ENCODE measurements at regions not wholly inside any gene's neighbourhood (a gene's known extent, or its start where the extent isn't known, plus 50 kb on each side); places are given as distances from the start of the nearest gene placed in this dataset.

DNA sequence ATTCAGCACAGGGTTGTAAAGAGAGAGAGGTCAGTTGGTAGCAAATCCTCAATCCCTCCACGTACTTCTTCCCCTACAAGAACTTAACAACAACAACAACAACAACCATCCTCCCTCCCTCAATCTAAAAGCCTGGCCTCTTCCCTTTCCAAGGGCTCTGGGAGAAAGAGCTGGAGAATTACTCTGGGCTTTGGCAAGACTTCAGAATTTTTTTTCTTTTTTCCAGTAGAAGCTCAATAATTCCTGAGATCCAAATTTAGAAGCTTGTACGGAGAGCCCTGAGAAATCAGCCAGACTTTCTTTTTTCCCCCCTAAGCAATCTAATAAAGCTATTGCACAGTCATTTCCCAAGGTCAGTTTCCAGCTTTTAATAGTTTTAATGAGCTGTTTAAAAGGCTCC, 95.8 kb upstream of the CACNA2D3 start:
- FAIRE-seq (no peak), DNase-seq (ENCODE audit: insufficient read length, low spot score) (no peak)
- TF ChIP-seq SPI1 (IDR thresholded peaks at IDR 0.05; ENCODE audit: low read depth, low read length) (no peak), TAF1 (IDR thresholded peaks at IDR 0.05; ENCODE audit: low read depth, low read length) (no peak), POLR2AphosphoS5 (IDR thresholded peaks at IDR 0.05; ENCODE audit: low read depth, low read length) (no peak), POLR2A (IDR thresholded peaks at IDR 0.05; ENCODE audit: low read depth, low read length) (no peak), POU2F2 (IDR thresholded peaks at IDR 0.05; ENCODE audit: low read depth, low read length) (no peak), PAX5 (IDR thresholded peaks at IDR 0.05; ENCODE audit: insufficient read depth, low read length, severe bottlenecking) (no peak)

DNA sequence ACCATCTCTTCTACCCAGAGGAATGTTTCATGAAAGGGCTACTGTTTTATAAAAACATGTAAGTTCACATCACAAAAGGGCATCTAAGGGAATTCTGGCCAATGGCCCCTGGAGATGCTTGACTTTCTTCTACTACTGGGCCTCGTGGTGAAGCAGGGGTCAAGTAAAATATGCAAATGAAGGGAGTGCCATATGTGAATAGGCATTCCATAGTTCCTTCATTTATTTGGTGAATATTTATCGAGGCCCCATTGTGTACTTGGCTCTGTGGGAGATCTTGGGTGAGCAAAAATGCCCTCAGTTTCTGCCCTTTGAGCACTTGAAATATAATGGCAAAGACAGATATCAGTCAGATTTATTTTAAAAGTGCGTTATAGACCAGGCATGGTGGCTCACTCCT, 101.3 kb upstream of the CACNA2D3 start:
- no peak for DNase-seq (ENCODE audit: insufficient read length, low spot score)
- FAIRE-seq = no peak
- TF ChIP-seq TAF1 (IDR thresholded peaks at IDR 0.05; ENCODE audit: low read depth, low read length) (no peak), PAX5 (IDR thresholded peaks at IDR 0.05; ENCODE audit: insufficient read depth, low read length, severe bottlenecking) (no peak), POLR2AphosphoS5 (IDR thresholded peaks at IDR 0.05; ENCODE audit: low read depth, low read length) (no peak), POU2F2 (IDR thresholded peaks at IDR 0.05; ENCODE audit: low read depth, low read length) (no peak), SPI1 (IDR thresholded peaks at IDR 0.05; ENCODE audit: low read depth, low read length) (no peak), POLR2A (IDR thresholded peaks at IDR 0.05; ENCODE audit: low read depth, low read length) (no peak)

DNA sequence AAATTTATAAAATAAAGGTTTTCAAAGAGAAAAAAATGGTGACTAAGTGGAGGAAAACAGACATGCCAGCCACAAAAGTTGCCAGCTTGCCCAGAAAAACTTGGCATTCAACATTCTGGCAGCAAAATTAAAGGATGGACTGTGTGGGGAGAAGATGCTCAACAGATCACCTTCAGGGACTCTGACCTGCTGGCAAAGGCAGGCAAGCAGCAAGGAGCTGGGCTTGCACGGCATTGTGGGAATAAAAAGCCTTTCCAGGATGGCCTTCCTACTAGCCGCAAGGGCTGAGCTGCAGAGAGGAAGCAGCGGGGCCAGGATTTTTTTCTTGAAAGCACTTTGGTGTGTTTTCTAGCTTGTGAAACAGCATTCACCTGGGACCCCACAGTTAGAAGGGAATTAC, 101.9 kb upstream of the CACNA2D3 start:
- no peak for DNase-seq (ENCODE audit: insufficient read length, low spot score)
- TF ChIP-seq TAF1 (IDR thresholded peaks at IDR 0.05; ENCODE audit: low read depth, low read length) (no peak), POU2F2 (IDR thresholded peaks at IDR 0.05; ENCODE audit: low read depth, low read length) (no peak), SPI1 (IDR thresholded peaks at IDR 0.05; ENCODE audit: low read depth, low read length) (no peak), POLR2AphosphoS5 (IDR thresholded peaks at IDR 0.05; ENCODE audit: low read depth, low read length) (no peak), POLR2A (IDR thresholded peaks at IDR 0.05; ENCODE audit: low read depth, low read length) (no peak), PAX5 (IDR thresholded peaks at IDR 0.05; ENCODE audit: insufficient read depth, low read length, severe bottlenecking) (no peak)
- no peak for FAIRE-seq

DNA sequence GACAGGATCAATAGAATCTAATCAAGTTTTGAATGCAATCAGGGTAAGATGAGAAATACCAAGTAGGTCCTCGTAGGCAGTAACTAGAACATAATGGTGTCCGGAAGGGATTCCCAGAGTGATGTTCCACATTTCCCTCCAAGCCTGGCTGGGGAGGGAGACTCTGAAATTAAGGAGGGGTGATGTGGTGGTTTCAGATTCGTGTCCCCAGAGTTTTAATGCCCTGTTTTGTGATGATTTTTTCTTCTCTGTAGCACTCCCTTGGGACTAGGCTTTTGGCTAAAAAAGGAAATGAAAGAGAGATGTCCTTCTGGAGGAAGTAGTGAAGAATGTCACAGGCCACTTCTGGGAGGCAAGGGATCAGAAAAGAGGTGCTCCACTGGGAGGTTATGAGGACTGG, 108.3 kb upstream of the CACNA2D3 start:
- FAIRE-seq = no peak
- TF ChIP-seq POLR2AphosphoS5 (IDR thresholded peaks at IDR 0.05; ENCODE audit: low read depth, low read length) (no peak), SPI1 (IDR thresholded peaks at IDR 0.05; ENCODE audit: low read depth, low read length) (no peak), POLR2A (IDR thresholded peaks at IDR 0.05; ENCODE audit: low read depth, low read length) (no peak), TAF1 (IDR thresholded peaks at IDR 0.05; ENCODE audit: low read depth, low read length) (no peak), POU2F2 (IDR thresholded peaks at IDR 0.05; ENCODE audit: low read depth, low read length) (no peak), PAX5 (IDR thresholded peaks at IDR 0.05; ENCODE audit: insufficient read depth, low read length, severe bottlenecking) (no peak)

DNA sequence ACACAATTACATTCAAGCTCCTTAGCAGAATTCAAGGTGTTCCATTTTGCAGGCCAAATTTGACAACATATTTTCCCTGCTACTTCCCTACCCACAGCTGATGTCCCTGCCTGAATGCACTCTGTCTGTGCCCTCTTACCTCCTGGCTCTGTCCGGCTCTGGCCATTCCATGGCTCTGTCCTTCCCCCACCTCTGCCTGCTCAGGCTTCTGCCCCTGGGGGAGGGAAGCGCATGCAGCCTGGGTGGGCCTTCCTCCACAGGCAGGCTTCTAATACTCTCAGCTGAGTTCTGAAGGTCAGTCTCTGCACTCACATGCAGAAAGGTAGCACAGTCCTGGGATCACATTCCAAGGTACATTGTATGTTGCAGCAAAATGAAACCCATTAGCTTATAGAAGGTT, 113.6 kb upstream of the CACNA2D3 start:
- DNase-seq (ENCODE audit: insufficient read length, low spot score) (no peak), FAIRE-seq (no peak)
- no peak for TF ChIP-seq POU2F2 (IDR thresholded peaks at IDR 0.05; ENCODE audit: low read depth, low read length)
- no peak for TF ChIP-seq SPI1 (IDR thresholded peaks at IDR 0.05; ENCODE audit: low read depth, low read length)
- no peak for TF ChIP-seq TAF1 (IDR thresholded peaks at IDR 0.05; ENCODE audit: low read depth, low read length)
- no peak for TF ChIP-seq POLR2A (IDR thresholded peaks at IDR 0.05; ENCODE audit: low read depth, low read length)
- no peak for TF ChIP-seq POLR2AphosphoS5 (IDR thresholded peaks at IDR 0.05; ENCODE audit: low read depth, low read length)
- TF ChIP-seq PAX5 (IDR thresholded peaks at IDR 0.05; ENCODE audit: insufficient read depth, low read length, severe bottlenecking) = no peak

More for the DNA sequence above, 108.3 kb upstream of the CACNA2D3 start:
- DNase-seq (ENCODE audit: insufficient read length, low spot score) = no peak

DNA sequence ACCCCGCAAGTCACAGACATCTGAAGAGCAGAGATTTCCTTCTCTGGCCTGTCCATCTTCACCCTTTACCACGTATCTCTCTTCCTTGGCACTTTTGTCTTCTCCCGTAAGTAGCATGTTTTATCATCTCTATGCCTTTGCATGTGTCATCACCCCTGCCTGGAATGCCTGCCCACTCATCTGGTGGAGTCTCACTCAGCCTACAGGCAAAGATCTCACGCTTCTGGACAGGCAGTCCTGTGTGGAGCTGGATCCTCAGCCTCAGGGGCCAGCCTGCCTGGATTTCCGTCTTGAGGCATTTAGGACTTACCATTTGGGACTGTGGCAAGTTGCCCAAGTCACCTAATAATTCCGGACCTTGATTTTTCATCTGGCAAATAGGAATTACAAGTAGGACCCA, 114.3 kb upstream of the CACNA2D3 start:
- FAIRE-seq = no peak
- TF ChIP-seq POLR2A (IDR thresholded peaks at IDR 0.05; ENCODE audit: low read depth, low read length) (no peak), POU2F2 (IDR thresholded peaks at IDR 0.05; ENCODE audit: low read depth, low read length) (no peak), TAF1 (IDR thresholded peaks at IDR 0.05; ENCODE audit: low read depth, low read length) (no peak), POLR2AphosphoS5 (IDR thresholded peaks at IDR 0.05; ENCODE audit: low read depth, low read length) (no peak), SPI1 (IDR thresholded peaks at IDR 0.05; ENCODE audit: low read depth, low read length) (no peak), PAX5 (IDR thresholded peaks at IDR 0.05; ENCODE audit: insufficient read depth, low read length, severe bottlenecking) (no peak)
- DNase-seq (ENCODE audit: insufficient read length, low spot score) = no peak

DNA sequence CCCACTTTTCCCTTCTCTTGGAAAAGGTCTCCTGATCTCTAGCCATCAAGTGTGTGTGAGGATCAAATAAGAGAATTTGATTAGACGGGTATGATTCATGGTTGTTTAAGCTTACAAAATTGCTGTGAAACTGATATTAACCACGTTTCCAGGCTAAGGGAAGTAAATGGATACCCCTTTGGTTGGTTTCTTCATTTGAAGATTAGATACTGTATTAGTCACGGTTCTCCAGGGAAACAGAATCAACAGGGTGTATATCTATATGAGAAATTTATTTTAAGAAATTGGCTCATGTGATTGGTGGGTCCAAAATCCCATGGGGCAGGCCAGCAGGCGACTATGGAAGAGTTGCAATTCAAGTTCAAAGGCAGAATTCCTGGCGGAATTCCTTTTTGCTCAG, 112.7 kb upstream of the SELENOK start:
- DNase-seq (ENCODE audit: insufficient read length, low spot score) (no peak), FAIRE-seq (no peak)
- TF ChIP-seq SPI1 (IDR thresholded peaks at IDR 0.05; ENCODE audit: low read depth, low read length) = no peak
- TF ChIP-seq TAF1 (IDR thresholded peaks at IDR 0.05; ENCODE audit: low read depth, low read length) = no peak
- no peak for TF ChIP-seq POLR2A (IDR thresholded peaks at IDR 0.05; ENCODE audit: low read depth, low read length)
- no peak for TF ChIP-seq POLR2AphosphoS5 (IDR thresholded peaks at IDR 0.05; ENCODE audit: low read depth, low read length)
- no peak for TF ChIP-seq POU2F2 (IDR thresholded peaks at IDR 0.05; ENCODE audit: low read depth, low read length)
- TF ChIP-seq PAX5 (IDR thresholded peaks at IDR 0.05; ENCODE audit: insufficient read depth, low read length, severe bottlenecking) = no peak

DNA sequence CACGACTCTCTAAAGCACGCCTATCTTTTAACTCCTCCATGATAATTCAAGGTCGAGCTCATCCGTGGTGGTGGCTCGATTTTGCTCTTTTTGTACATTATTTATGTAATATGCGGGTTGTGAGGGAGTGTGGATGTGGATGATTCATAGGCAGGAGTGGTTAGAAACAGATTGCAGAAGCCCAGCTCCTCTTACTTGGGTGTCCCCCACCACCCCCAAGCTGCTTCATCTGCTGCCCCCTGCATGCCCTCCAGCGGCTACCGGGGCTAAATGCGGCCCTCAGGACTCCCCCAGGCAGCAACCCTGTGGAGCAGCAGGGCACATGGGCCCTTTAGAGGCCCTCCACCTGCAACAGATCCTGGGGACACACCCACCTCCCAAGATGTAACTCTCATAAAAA, 111.5 kb upstream of the SELENOK start:
- DNase-seq (ENCODE audit: insufficient read length, low spot score) = no peak
- TF ChIP-seq POLR2AphosphoS5 (IDR thresholded peaks at IDR 0.05; ENCODE audit: low read depth, low read length) = no peak
- no peak for TF ChIP-seq SPI1 (IDR thresholded peaks at IDR 0.05; ENCODE audit: low read depth, low read length)
- no peak for TF ChIP-seq TAF1 (IDR thresholded peaks at IDR 0.05; ENCODE audit: low read depth, low read length)
- no peak for TF ChIP-seq PAX5 (IDR thresholded peaks at IDR 0.05; ENCODE audit: insufficient read depth, low read length, severe bottlenecking)
- TF ChIP-seq POLR2A (IDR thresholded peaks at IDR 0.05; ENCODE audit: low read depth, low read length) = no peak
- no peak for TF ChIP-seq POU2F2 (IDR thresholded peaks at IDR 0.05; ENCODE audit: low read depth, low read length)
- FAIRE-seq = no peak

DNA sequence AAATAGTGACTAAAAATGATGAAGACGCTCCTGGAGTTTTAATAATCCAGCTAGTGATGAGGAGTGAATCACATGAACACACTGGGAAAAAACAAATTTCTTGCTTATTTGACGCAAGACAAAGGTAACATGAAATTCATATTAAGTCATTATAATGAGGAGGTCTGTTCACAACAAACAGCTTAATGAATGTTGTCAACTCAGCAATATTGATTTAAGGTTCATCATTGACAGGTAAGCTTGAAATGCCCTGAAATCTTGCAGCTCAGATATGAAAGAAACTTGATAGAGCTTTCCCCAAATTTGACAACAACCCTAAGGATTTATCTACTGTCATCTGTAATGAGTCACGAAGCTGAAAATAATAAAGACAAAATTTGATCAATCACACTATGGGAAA, 108.1 kb upstream of the SELENOK start:
- TF ChIP-seq POLR2A (IDR thresholded peaks at IDR 0.05; ENCODE audit: low read depth, low read length) = no peak
- no peak for TF ChIP-seq POU2F2 (IDR thresholded peaks at IDR 0.05; ENCODE audit: low read depth, low read length)
- no peak for TF ChIP-seq SPI1 (IDR thresholded peaks at IDR 0.05; ENCODE audit: low read depth, low read length)
- no peak for TF ChIP-seq PAX5 (IDR thresholded peaks at IDR 0.05; ENCODE audit: insufficient read depth, low read length, severe bottlenecking)
- TF ChIP-seq TAF1 (IDR thresholded peaks at IDR 0.05; ENCODE audit: low read depth, low read length) = no peak
- FAIRE-seq (no peak), DNase-seq (ENCODE audit: insufficient read length, low spot score) (no peak)

DNA sequence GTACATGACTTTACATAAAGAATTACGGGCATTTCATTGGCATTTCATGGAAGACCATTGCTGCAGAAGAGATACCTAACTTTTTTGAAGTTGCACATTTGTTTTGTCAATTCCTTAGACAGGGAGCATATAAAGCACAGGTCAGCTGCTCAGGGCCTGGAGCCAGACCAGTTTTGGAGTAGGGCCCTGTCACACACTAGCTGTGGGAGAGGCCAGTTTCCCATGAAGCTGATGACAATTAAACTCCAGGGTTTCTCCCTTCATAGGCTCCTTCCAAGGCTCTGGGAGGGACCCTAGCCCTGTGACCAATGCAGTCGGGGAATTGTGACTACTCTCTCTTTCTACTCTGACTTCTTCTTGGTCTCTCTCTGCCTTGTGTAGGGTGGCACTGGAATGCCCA, 107.3 kb upstream of the SELENOK start:
- TF ChIP-seq PAX5 (IDR thresholded peaks at IDR 0.05; ENCODE audit: insufficient read depth, low read length, severe bottlenecking) (no peak), POLR2AphosphoS5 (IDR thresholded peaks at IDR 0.05; ENCODE audit: low read depth, low read length) (no peak), POU2F2 (IDR thresholded peaks at IDR 0.05; ENCODE audit: low read depth, low read length) (no peak), SPI1 (IDR thresholded peaks at IDR 0.05; ENCODE audit: low read depth, low read length) (no peak), POLR2A (IDR thresholded peaks at IDR 0.05; ENCODE audit: low read depth, low read length) (no peak), TAF1 (IDR thresholded peaks at IDR 0.05; ENCODE audit: low read depth, low read length) (no peak)
- DNase-seq (ENCODE audit: insufficient read length, low spot score) (no peak), FAIRE-seq (no peak)
